H9 (cell line): ENCODE measurements at regions not wholly inside any gene's neighbourhood (a gene's known extent, or its start where the extent isn't known, plus 50 kb on each side); places are given as distances from the start of the nearest gene placed in this dataset.

Source experiments
- DNase-seq: peaks from one replicate; pipeline ENCODE4 v3.0.0-alpha.2; 2017
- H2AFZ ChIP-seq: one replicate; pipeline ENCODE4 v1.6.1; 2013; ENCODE audit warnings: mild to moderate bottlenecking, low read length, control low read depth, moderate library complexity
- H2AK5ac ChIP-seq: 2 replicates; pipeline ENCODE4 v1.6.1; 2013; ENCODE audit warnings: low read length, control low read depth, mixed read lengths; ENCODE audit not compliant: insufficient read length
- H2BK120ac ChIP-seq: one replicate; pipeline ENCODE4 v1.6.1; 2013; ENCODE audit warnings: low read depth, mild to moderate bottlenecking, low read length, control low read depth, inconsistent platforms; ENCODE audit not compliant: poor library complexity, severe bottlenecking
- H2BK12ac ChIP-seq: 2 replicates; pipeline ENCODE4 v1.6.1; 2013; ENCODE audit warnings: low read length, control low read depth, mixed read lengths, low read depth; ENCODE audit not compliant: insufficient read length
- H2BK15ac ChIP-seq: 2 replicates; pipeline ENCODE4 v1.6.1; 2013; ENCODE audit warnings: low read depth, low read length, control low read depth
- H2BK20ac ChIP-seq: one replicate; pipeline ENCODE4 v1.6.1; 2013; ENCODE audit warnings: low read depth, mild to moderate bottlenecking, low read length, control low read depth, inconsistent platforms; ENCODE audit not compliant: poor library complexity, severe bottlenecking
- H2BK5ac ChIP-seq: 2 replicates; pipeline ENCODE4 v1.6.1; 2013; ENCODE audit warnings: low read length, control low read depth, mixed read lengths; ENCODE audit not compliant: insufficient read length
- H3K14ac ChIP-seq: 2 replicates; pipeline ENCODE4 v1.6.1; 2013; ENCODE audit warnings: low read length, control low read depth; ENCODE audit not compliant: insufficient read depth
- H3K18ac ChIP-seq: 2 replicates; pipeline ENCODE4 v1.6.1; 2013; ENCODE audit warnings: low read depth, mild to moderate bottlenecking, mixed read lengths, low read length, control low read depth; ENCODE audit not compliant: insufficient read length
- H3K23ac ChIP-seq: 2 replicates; pipeline ENCODE4 v1.6.1; 2013; ENCODE audit warnings: low read length, control low read depth, mixed read lengths, low read depth; ENCODE audit not compliant: insufficient read length
- H3K23me2 ChIP-seq: 2 replicates; pipeline ENCODE4 v1.6.1; 2013; ENCODE audit warnings: low read depth, mild to moderate bottlenecking, mixed read lengths, low read length, control low read depth; ENCODE audit not compliant: insufficient read length, poor library complexity, severe bottlenecking
- H3K27ac ChIP-seq: 2 replicates; pipeline ENCODE4 v1.5.1; 2013; ENCODE audit warnings: low read length, control low read depth, mixed read lengths, low read depth; ENCODE audit not compliant: insufficient read length
- H3K27me3 ChIP-seq: 2 replicates; pipeline ENCODE4 v1.6.1; 2013; ENCODE audit warnings: low read length, control low read depth, inconsistent platforms; ENCODE audit not compliant: insufficient read depth
- H3K4ac ChIP-seq: 2 replicates; pipeline ENCODE4 v1.6.1; 2013; ENCODE audit warnings: low read depth, mild to moderate bottlenecking, control low read depth, inconsistent platforms, low read length, moderate library complexity
- H3K4me1 ChIP-seq: 2 replicates; pipeline ENCODE4 v1.6.1; 2013; ENCODE audit warnings: low read length, control low read depth, inconsistent platforms; ENCODE audit not compliant: insufficient read depth
- H3K4me2 ChIP-seq: 2 replicates; pipeline ENCODE4 v1.6.1; 2013; ENCODE audit warnings: low read length, control low read depth, mixed read lengths; ENCODE audit not compliant: insufficient read length, insufficient read depth
- H3K56ac ChIP-seq: 2 replicates; pipeline ENCODE4 v1.6.1; 2013; ENCODE audit warnings: low read depth, mild to moderate bottlenecking, mixed read lengths, low read length, control low read depth; ENCODE audit not compliant: insufficient read length
- H3K79me1 ChIP-seq: 2 replicates; pipeline ENCODE4 v1.6.1; 2013; ENCODE audit warnings: low read depth, mild to moderate bottlenecking, moderate library complexity, low read length, control low read depth, inconsistent platforms; ENCODE audit not compliant: insufficient read depth, poor library complexity, severe bottlenecking
- H3K79me2 ChIP-seq: 2 replicates; pipeline ENCODE4 v1.6.1; 2013; ENCODE audit warnings: low read length, control low read depth, inconsistent platforms; ENCODE audit not compliant: insufficient read depth
- H3K9ac ChIP-seq: 2 replicates; pipeline ENCODE4 v1.6.1; 2013; ENCODE audit warnings: low read length, control low read depth, mixed read lengths; ENCODE audit not compliant: insufficient read length; ENCODE audit errors: extremely low read depth
- H3K9me3 ChIP-seq: one replicate; pipeline ENCODE4 v1.6.1; 2013; ENCODE audit warnings: low read depth, low read length, inconsistent platforms; ENCODE audit not compliant: control insufficient read depth
- H3T11ph ChIP-seq: one replicate; pipeline ENCODE4 v1.6.1; 2013; ENCODE audit warnings: mild to moderate bottlenecking, low read length, control low read depth, inconsistent platforms
- H4K20me1 ChIP-seq: one replicate; pipeline ENCODE4 v1.6.1; 2013; ENCODE audit not compliant: control insufficient read depth, insufficient read length, insufficient read depth
- H4K5ac ChIP-seq: 2 replicates; pipeline ENCODE4 v1.6.1; 2013; ENCODE audit warnings: low read depth, mild to moderate bottlenecking, mixed read lengths, low read length, control low read depth; ENCODE audit not compliant: insufficient read length
- H4K8ac ChIP-seq: replicated peaks from 2 replicates; pipeline ENCODE4 v1.6.1; 2013; ENCODE audit warnings: low read length, control low read depth, mixed read lengths, low read depth; ENCODE audit not compliant: insufficient read length
- H4K91ac ChIP-seq: 2 replicates; pipeline ENCODE4 v1.6.1; 2013; ENCODE audit warnings: low read depth, mild to moderate bottlenecking, moderate library complexity, mixed read lengths, low read length, control low read depth; ENCODE audit not compliant: insufficient read length
- H3K27ac Mint-ChIP-seq, 3 experiments: 2 replicates in 2 of 3; 3 replicates in 1 of 3; pipeline ENCODE4 v1.8.0; 2020 to 2021; ENCODE audit warnings: mixed read lengths in 3 of 3, mild to moderate bottlenecking in 1 of 3, moderate library complexity in 1 of 3
- H3K27me3 Mint-ChIP-seq: 2 replicates; pipeline ENCODE4 v1.8.0; 2021; ENCODE audit warnings: low read depth, mild to moderate bottlenecking, moderate library complexity, mixed read lengths
- H3K36me3 Mint-ChIP-seq, 3 experiments: 2 replicates in 2 of 3; 3 replicates in 1 of 3; pipeline ENCODE4 v1.8.0; 2020 to 2021; ENCODE audit warnings: low read depth in 3 of 3, mixed read lengths in 3 of 3; ENCODE audit not compliant: insufficient read depth in 1 of 3
- H3K4me1 Mint-ChIP-seq, 2 experiments: 2 replicates each; pipeline ENCODE4 v1.8.0; 2020; ENCODE audit warnings: mixed read lengths in 2 of 2
- H3K4me3 Mint-ChIP-seq, 2 experiments: 2 replicates in 1 of 2; 3 replicates in 1 of 2; pipeline ENCODE4 v1.8.0; 2020 to 2021; ENCODE audit warnings: mild to moderate bottlenecking in 2 of 2, mixed read lengths in 2 of 2, moderate library complexity in 1 of 2
- H3K9me3 Mint-ChIP-seq, 2 experiments: 2 replicates in 1 of 2; 3 replicates in 1 of 2; pipeline ENCODE4 v1.8.0; 2020; ENCODE audit warnings: mild to moderate bottlenecking in 2 of 2, mixed read lengths in 2 of 2, moderate library complexity in 1 of 2
- WGBS: extraction: QIAGEN DNeasy Blood & Tissue Kit; methylation state at CpG from one replicate; pipeline ENCODE4 v1.1.7; 2013; ENCODE audit warnings: missing lambda C conversion rate, low lambda C conversion rate, mixed read lengths; ENCODE audit not compliant: insufficient read length; ENCODE audit errors: extremely low coverage; 5-methylcytosine and 5-hydroxymethylcytosine counted together
- TF ChIP-seq, protein P1 (sequence below): fragments of 200-600 bp; sonication (generic); conservative IDR thresholded peaks from 3 replicates; pipeline ENCODE4 v1.8.0; 2021; ENCODE audit warnings: antibody characterized with exemption, mild to moderate bottlenecking

DNA sequence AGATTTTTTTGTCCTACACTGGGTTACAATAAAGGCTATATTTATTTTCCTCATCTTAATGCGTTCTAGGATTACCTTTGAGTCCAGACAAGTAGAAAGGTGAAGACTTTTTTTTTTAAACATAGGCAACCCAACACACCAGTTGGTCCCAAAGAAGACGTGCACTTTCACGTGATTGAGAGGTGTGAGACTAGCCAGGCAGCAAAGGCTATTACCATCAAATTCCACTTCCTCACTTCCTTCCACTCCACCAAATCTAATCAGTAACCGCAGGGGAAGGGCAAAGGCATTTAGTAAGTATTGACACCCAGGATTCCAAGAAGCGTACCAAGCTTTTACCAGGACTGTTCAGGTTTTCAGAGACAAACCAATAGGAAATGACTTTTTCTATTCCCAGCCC, 109.3 kb downstream of the APIP start:
- H2BK120ac ChIP-seq = no peak overlapping the region
- TF ChIP-seq, protein P1, sequence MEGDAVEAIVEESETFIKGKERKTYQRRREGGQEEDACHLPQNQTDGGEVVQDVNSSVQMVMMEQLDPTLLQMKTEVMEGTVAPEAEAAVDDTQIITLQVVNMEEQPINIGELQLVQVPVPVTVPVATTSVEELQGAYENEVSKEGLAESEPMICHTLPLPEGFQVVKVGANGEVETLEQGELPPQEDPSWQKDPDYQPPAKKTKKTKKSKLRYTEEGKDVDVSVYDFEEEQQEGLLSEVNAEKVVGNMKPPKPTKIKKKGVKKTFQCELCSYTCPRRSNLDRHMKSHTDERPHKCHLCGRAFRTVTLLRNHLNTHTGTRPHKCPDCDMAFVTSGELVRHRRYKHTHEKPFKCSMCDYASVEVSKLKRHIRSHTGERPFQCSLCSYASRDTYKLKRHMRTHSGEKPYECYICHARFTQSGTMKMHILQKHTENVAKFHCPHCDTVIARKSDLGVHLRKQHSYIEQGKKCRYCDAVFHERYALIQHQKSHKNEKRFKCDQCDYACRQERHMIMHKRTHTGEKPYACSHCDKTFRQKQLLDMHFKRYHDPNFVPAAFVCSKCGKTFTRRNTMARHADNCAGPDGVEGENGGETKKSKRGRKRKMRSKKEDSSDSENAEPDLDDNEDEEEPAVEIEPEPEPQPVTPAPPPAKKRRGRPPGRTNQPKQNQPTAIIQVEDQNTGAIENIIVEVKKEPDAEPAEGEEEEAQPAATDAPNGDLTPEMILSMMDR = no peak
- H2BK5ac ChIP-seq = no peak overlapping the region
- peaks cover 0 to 2% of the 10 kb centered on the region in 2 experiments; a peak in 1 of 5 replicates for H3K9me3 Mint-ChIP-seq
- no peak overlapping the region for H3K23ac ChIP-seq
- no peak overlapping the region for H2BK12ac ChIP-seq
- no CpG with 5 or more reads among the region's 5 CpGs for WGBS
- no peak overlapping the region for H3K18ac ChIP-seq
- H2BK20ac ChIP-seq = no peak overlapping the region
- no peak overlapping the region for H2AK5ac ChIP-seq
- no peak overlapping the region for H4K5ac ChIP-seq
- no peaks in the 10 kb centered on the region for H3K4me1 ChIP-seq
- no peak overlapping the region for H4K91ac ChIP-seq
- H2BK15ac ChIP-seq = no peak overlapping the region
- no peak overlapping the region for H2AFZ ChIP-seq
- H3T11ph ChIP-seq = no peak overlapping the region
- peaks cover 1 to 14% (median 4%) of the 10 kb centered on the region in 3 experiments; a peak in 5 of 7 replicates for H3K36me3 Mint-ChIP-seq
- DNase-seq = no peak
- H3K79me2 ChIP-seq = no peaks in the 10 kb centered on the region
- no peaks in the 10 kb centered on the region for H3K4me1 Mint-ChIP-seq
- H3K9ac ChIP-seq = no peak overlapping the region
- no peaks in the 10 kb centered on the region for H3K79me1 ChIP-seq
- H3K4me2 ChIP-seq = no peak overlapping the region
- no peak overlapping the region for H4K8ac ChIP-seq
- no peaks in the 10 kb centered on the region for H3K9me3 ChIP-seq
- no peak overlapping the region for H3K27ac Mint-ChIP-seq
- no peaks in the 10 kb centered on the region for H4K20me1 ChIP-seq
- H3K27me3 ChIP-seq = no peaks in the 10 kb centered on the region
- H3K56ac ChIP-seq = no peak overlapping the region
- H3K14ac ChIP-seq = no peak overlapping the region
- H3K27me3 Mint-ChIP-seq = no peaks in the 10 kb centered on the region
- H3K27ac ChIP-seq = no peak overlapping the region
- no peaks in the 10 kb centered on the region for H3K23me2 ChIP-seq
- no peak overlapping the region for H3K4ac ChIP-seq
- no peak overlapping the region for H3K4me3 Mint-ChIP-seq
